ENCODE measurements at regions not wholly inside any gene's neighbourhood (a gene's known extent, or its start where the extent isn't known, plus 50 kb on each side); places are given as distances from the start of the nearest gene placed in this dataset.

DNA sequence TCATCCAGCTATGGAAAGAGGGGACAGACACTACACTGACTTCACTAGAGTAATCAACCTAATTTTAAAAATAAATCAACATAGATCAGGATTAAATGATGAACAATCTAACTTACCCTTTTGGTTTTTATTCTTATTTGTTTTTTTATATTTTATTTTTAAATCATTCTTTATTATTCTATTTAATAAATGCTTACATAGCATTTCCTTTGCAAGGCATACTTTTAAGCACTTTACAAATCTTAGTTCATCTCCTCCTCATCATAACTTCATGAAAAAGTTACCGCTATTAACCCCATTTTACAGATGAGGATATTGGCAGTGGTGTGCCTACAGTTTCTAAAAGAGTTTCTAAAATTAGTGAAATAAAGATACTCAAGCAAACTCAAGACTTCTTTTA is 380.6 kb downstream of the TBC1D4 start:
- TF ChIP-seq CTCF (IDR thresholded peaks at IDR 0.05 in 4 of 5, conservative IDR thresholded peaks at IDR 0.05 in 1 of 5) (no peak), POLR2A (IDR thresholded peaks at IDR 0.05) (no peak)

All from gastrocnemius medialis (tissue), 4 donors.